ENCODE measurements at regions not wholly inside any gene's neighbourhood (a gene's known extent, or its start where the extent isn't known, plus 50 kb on each side); places are given as distances from the start of the nearest gene placed in this dataset.
A peak's percentile ranks its signal among the peaks of the same experiment; 100 is the strongest.
"Not testable (repeated sequence)": the region's sequence is repeated elsewhere in the genome, so short reads cannot be mapped to it uniquely, and the experiment has no call there.

DNA sequence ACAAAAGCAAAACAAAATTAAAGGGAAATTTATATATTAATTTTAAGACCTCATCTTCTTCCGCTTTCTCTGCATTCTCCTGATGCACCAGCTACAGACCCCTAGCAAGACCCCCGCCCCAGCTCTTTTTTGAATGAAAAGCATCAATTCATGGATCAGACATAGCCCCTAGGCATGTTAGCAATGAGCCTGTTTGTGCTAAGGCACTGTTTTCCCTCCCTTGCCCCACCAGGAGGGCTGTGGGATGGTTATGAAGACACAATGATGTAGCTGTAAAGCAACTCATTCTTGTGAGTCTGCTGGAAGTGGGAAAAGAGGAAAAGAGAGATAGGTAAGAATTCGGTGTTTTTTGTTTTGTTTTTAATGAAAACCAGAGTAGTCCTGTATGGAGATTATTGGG is 88.5 kb upstream of the ZBTB18 start:
- TF ChIP-seq, protein P1, sequence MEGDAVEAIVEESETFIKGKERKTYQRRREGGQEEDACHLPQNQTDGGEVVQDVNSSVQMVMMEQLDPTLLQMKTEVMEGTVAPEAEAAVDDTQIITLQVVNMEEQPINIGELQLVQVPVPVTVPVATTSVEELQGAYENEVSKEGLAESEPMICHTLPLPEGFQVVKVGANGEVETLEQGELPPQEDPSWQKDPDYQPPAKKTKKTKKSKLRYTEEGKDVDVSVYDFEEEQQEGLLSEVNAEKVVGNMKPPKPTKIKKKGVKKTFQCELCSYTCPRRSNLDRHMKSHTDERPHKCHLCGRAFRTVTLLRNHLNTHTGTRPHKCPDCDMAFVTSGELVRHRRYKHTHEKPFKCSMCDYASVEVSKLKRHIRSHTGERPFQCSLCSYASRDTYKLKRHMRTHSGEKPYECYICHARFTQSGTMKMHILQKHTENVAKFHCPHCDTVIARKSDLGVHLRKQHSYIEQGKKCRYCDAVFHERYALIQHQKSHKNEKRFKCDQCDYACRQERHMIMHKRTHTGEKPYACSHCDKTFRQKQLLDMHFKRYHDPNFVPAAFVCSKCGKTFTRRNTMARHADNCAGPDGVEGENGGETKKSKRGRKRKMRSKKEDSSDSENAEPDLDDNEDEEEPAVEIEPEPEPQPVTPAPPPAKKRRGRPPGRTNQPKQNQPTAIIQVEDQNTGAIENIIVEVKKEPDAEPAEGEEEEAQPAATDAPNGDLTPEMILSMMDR (IDR thresholded peaks at IDR 0.05; ENCODE audit: borderline replicate concordance, insufficient read depth, low read depth, low read length) = no peak
- no peak overlapping the region for H3K4me3 ChIP-seq (ENCODE audit: low read depth, low read length)

DNA sequence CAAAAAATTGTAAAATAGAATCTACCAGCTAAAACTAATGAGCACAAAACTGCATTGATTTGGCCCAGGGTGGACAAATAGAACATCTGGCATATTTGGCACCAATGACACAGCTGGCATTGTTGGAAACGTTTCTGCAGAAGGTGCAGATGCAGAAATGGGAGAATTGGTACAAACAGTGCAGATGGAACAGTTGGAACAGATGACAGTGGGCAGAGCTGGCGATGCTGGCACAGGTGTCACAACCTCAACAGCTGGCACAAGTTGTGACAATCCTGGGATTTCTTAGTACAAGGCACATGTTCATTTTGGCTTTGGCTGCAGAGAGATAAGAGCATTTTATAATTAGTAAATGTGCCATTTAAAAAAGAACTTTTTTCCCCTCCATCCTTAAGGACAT is 91.1 kb upstream of the ZBTB18 start:
- no peak overlapping the region for H3K4me3 ChIP-seq (ENCODE audit: low read depth, low read length)
- TF ChIP-seq, protein P1 (IDR thresholded peaks at IDR 0.05; ENCODE audit: borderline replicate concordance, insufficient read depth, low read depth, low read length) = no peak

DNA sequence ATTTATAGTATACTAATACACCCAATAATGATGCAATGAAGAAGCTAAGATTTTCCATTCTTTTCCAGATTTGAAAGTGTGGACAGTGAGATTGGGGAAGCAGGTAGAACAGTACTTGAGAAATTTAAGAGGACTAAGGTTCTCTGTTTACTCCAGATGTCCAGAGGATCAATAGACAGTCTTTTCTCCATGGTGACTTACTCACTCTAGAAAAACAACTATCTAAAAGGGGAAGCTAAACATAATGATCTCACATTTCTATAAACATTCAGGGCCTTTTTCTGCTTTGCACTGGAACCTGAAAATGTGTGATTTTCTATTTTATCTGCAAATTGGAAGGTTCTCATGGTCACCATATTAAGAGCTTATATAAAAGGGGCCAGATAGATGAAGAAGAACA is 93.9 kb upstream of the ZBTB18 start:
- TF ChIP-seq, protein P1 (IDR thresholded peaks at IDR 0.05; ENCODE audit: borderline replicate concordance, insufficient read depth, low read depth, low read length) = no peak
- no peak overlapping the region for H3K4me3 ChIP-seq (ENCODE audit: low read depth, low read length)

DNA sequence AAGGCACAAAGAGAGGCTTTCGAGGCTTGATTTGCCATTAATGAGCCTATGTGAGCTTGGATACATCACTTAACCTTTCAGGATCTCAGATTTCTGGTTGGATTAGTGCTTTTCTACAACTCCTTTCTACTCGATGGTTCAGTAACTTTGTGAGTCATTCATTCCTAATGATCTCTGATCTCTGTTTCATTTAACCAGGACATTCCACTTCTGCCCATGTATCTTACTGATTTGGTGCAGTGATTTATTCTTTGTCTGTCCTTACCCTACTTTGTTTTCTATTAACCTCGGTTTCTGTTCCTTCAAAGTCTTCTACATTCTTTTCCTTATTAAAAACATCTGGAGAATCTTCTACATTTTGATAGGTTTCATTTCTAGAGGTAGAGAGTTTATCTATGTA is 94.6 kb upstream of the ZBTB18 start:
- TF ChIP-seq, protein P1 (IDR thresholded peaks at IDR 0.05; ENCODE audit: borderline replicate concordance, insufficient read depth, low read depth, low read length) = no peak
- no peak overlapping the region for H3K4me3 ChIP-seq (ENCODE audit: low read depth, low read length)

DNA sequence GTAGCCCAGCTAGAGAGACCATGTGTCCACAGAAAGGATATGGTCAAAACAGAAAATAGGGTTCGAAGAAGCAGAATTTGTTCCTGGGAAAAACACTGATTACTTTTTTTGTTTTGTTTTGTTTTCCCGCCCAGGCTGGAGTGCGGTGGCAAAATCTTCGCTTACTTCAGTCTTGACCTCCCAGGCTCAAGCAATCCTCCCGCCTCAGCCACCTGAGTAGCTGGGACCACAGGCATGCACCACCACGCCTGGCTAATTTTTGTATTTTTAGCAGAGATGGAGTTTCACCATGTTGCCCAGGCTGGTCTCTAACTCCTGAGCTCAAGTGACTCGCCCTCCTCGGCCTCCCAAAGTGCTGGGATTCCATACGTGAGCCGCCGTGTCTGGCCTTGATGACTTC is 99.9 kb upstream of the ZBTB18 start:
- H3K4me3 ChIP-seq (ENCODE audit: low read depth, low read length) = not testable (repeated sequence)

DNA sequence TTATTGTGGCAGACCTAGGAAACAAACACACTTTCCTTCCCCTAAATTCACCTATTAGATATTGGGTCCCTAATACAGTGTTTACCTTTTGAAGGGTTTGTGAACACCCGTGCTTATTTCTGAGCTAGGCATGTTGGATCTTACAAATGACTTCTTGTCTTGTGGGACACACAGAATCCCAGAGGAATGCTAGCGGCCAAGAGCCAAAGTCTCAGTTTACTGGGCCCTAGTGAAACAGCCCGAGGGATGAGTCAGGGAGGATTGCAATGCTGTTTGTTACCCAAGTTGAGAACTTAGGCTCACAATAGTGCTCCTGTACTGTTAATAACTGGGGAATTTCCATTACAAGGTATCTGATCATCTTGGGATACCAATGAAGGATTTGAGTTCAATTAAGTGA is 100.1 kb upstream of the AKT3 start:
- TF ChIP-seq, protein P1 (IDR thresholded peaks at IDR 0.05; ENCODE audit: borderline replicate concordance, insufficient read depth, low read depth, low read length) = no peak
- no peak overlapping the region for H3K4me3 ChIP-seq (ENCODE audit: low read depth, low read length)

DNA sequence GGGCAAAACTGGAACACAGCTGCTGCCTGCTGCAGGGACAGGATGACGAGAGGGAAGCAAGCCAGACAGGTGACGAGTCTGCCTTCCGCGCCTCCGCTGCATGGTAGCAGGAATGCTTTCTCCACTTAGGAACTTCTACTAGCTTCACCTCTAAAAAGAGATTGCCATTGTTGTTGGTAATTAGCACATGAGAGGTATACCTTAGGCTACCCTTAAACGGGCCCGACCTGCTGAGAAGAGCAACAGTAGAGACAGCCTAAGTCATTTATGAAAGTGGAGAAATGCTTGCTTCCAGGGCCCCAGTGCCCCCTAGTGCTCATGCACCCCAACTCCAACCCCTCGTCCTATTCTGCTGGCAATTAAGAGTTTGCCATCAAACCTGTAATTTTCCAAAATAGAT is 96.9 kb upstream of the AKT3 start:
- no peak overlapping the region for H3K4me3 ChIP-seq (ENCODE audit: low read depth, low read length)
- TF ChIP-seq, protein P1 (IDR thresholded peaks at IDR 0.05; ENCODE audit: borderline replicate concordance, insufficient read depth, low read depth, low read length) = peak; percentile 59

DNA sequence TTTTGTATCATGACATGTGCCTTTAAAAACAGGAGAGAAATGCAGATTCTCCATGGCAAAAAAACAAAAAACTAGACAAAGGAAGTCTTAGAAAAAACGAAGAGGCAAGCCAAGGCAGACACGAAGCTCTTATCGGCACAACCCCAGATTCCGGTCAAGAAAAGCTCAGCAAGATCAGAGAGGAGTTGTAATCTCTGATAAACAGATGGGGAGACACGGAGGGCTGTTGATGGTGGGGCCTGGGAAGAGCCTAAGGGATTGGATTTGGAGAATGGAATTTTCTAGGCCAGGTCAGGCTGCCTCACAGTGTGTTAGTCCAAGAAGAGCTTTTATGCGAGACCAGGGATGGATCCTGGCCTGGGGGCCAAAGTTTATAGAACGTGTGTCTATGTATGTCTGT is 96.2 kb upstream of the AKT3 start:
- H3K4me3 ChIP-seq (ENCODE audit: low read depth, low read length) = no peak overlapping the region
- TF ChIP-seq, protein P1 (IDR thresholded peaks at IDR 0.05; ENCODE audit: borderline replicate concordance, insufficient read depth, low read depth, low read length) = no peak

All from GM12875 (cell line).